SK-N-MC (cell line): ENCODE measurements at regions not wholly inside any gene's neighbourhood (a gene's known extent, or its start where the extent isn't known, plus 50 kb on each side); places are given as distances from the start of the nearest gene placed in this dataset.

Source experiments
- DNase-seq: peaks from one replicate; pipeline ENCODE4 v3.0.0-alpha.2; 2011; ENCODE audit warnings: low read depth, low spot score
- H3K27ac ChIP-seq: fragments of 200-600 bp; sonication (generic); 2 replicates; pipeline ENCODE4 v1.5.1; 2016; ENCODE audit warnings: mixed run types
- H3K36me3 ChIP-seq: fragments of 200-600 bp; sonication (generic); 2 replicates; pipeline ENCODE4 v1.6.1; 2017; ENCODE audit warnings: antibody characterized with exemption, low read length, mixed read lengths; ENCODE audit not compliant: insufficient read depth
- H3K4me3 ChIP-seq: fragments of 200-600 bp; sonication (generic); 2 replicates; pipeline ENCODE4 v1.5.1; 2016
- H3K9ac ChIP-seq: fragments of 200-600 bp; sonication (generic); 2 replicates; pipeline ENCODE4 v1.8.0; 2017; ENCODE audit warnings: mixed run types, mixed read lengths; ENCODE audit not compliant: insufficient read length
- H3K9me3 ChIP-seq: fragments of 200-600 bp; sonication (generic); 2 replicates; pipeline ENCODE4 v1.6.1; 2017; ENCODE audit warnings: low read depth, mild to moderate bottlenecking, antibody characterized with exemption, low read length, moderate library complexity, mixed read lengths
- EZH2 ChIP-seq: fragments of 200-600 bp; sonication (generic); IDR thresholded peaks from one replicate; pipeline ENCODE4 v1.6.1; 2017; ENCODE audit warnings: antibody characterized with exemption
- FOXP2 ChIP-seq: optimal IDR thresholded peaks from 2 replicates; pipeline ENCODE3; 2011; ENCODE audit warnings: mild to moderate bottlenecking, moderate library complexity; ENCODE audit not compliant: insufficient read depth; ENCODE audit errors: extremely low read length, control extremely low read depth
- POLR2AphosphoS5 ChIP-seq: IDR thresholded peaks from 2 replicates; pipeline ENCODE4 v1.6.1; 2012; ENCODE audit warnings: mild to moderate bottlenecking, low read depth, low read length, borderline replicate concordance

DNA sequence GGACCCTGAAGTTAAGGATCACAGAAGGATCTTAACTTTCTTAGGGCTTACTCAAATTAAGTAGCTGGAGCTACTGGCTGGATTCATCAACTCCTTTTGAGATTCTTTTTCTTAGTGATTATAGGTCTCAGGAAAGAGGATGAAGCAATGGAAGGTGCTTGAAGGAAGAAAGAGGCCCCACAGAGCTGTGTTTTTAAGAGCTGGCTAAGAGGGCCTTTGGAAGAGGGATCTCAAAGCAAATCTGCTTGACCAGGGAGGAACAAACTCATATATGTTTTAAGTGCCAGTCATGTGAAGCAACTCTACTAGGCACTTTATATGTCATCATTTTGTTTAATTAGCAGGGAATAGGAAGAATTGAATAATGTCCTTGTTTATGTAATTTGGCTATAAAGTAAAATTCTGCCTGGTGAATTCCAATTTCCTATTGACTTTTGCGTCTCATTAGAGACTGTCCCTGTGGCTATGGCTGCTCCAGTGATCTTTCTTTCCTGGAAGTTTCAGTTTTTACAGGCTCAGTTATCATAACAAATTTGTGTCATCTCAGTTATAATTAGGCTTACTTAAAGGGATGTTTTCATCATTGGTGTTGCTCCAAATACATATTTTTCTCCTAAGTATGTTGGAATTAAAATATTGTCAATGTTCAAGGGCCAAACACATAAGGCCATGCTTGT lies 222.8 kb upstream of the CITED2 start:
- Histone ChIP-seq H3K27ac (peak overlapping the region; percentile 96), H3K9ac (peak overlapping the region; percentile 51), H3K36me3 (no peaks in the 10 kb centered on the region), H3K4me3 (peak overlapping the region; percentile 53), H3K9me3 (no peaks in the 10 kb centered on the region)
- no peak for TF ChIP-seq FOXP2
- TF ChIP-seq EZH2, result no peak
- TF ChIP-seq POLR2AphosphoS5, result no peak
- no peak for DNase-seq

DNA sequence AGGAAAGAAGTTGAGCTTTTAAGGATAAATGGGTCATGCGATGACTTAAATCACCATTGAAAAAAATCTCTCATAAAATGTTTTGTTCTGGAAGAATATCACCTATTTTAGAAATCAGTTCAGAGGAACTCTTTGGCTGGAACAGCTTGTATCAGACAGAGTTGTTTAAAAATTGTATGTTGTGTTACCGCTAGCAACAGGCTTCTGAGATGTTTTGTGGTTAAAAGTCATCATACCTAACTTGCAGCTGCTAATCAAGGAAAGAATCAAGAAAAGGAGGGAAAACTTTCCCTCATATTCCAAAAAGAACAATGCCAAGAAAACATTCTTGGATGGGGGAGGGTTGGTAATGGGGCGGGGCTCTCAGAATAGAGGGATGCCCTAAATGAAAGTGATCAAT lies 220.7 kb upstream of the CITED2 start:
- Histone ChIP-seq H3K36me3 (no peaks in the 10 kb centered on the region), H3K9ac (no peak overlapping the region), H3K4me3 (no peak overlapping the region), H3K27ac (no peak overlapping the region), H3K9me3 (no peaks in the 10 kb centered on the region)
- DNase-seq, result no peak
- TF ChIP-seq POLR2AphosphoS5, result no peak
- no peak for TF ChIP-seq EZH2
- no peak for TF ChIP-seq FOXP2

DNA sequence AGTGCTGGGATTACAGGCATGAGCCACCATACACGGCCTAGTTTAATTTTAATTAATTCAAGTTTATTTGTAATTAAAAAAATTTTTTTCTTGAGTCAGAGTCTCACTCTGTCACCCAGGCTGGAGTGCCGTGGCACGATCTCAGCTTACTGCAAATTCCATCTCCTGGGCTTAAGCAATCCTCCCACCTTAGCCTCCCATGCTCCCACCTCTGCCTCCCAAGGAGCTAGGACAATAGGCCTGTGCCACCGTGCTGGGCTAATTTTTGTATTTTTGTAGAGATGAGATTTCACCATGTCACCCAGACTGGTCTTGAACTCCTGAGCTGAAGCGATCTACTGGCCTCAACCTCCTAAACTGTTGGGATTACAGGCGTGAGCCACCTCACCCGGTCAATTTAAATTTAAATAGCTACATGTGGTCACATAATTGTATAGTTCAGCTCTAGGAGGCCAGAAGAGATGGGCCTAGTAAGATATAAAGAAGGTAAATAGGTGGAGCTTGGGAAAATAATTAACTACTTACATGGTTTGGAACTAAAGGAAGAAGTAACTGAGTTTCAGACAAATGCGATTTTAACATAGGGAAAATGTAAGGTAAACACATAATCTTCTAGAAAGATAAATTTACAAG lies 220.0 kb upstream of the CITED2 start:
- Histone ChIP-seq H3K9me3 (no peaks in the 10 kb centered on the region), H3K4me3 (no peak overlapping the region), H3K36me3 (no peaks in the 10 kb centered on the region), H3K9ac (no peak overlapping the region), H3K27ac (no peak overlapping the region)
- DNase-seq, result no peak
- no peak for TF ChIP-seq FOXP2
- TF ChIP-seq EZH2, result no peak
- no peak for TF ChIP-seq POLR2AphosphoS5

- H3K27ac ChIP-seq, result no peak overlapping the region
These were observed 218.6 kb upstream of the CITED2 start for GRCh38 chr6:139593081-139593480.

GRCh38 chr6:139592011-139592410 lies 217.6 kb upstream of the CITED2 start:
- Histone ChIP-seq H3K9me3 (no peaks in the 10 kb centered on the region), H3K4me3 (no peak overlapping the region), H3K9ac (peak overlapping the region; percentile 43), H3K36me3 (no peaks in the 10 kb centered on the region), H3K27ac (no peak overlapping the region)
- no peak for DNase-seq
- TF ChIP-seq EZH2 (no peak), POLR2AphosphoS5 (no peak), FOXP2 (no peak)

More at GRCh38 chr6:139593081-139593480, 218.6 kb upstream of the CITED2 start:
- H3K4me3 ChIP-seq, result no peak overlapping the region
- H3K36me3 ChIP-seq, result no peaks in the 10 kb centered on the region
- TF ChIP-seq POLR2AphosphoS5, result no peak
- no peak for TF ChIP-seq FOXP2
- DNase-seq, result no peak
- no peaks in the 10 kb centered on the region for H3K9me3 ChIP-seq
- no peak overlapping the region for H3K9ac ChIP-seq

DNA sequence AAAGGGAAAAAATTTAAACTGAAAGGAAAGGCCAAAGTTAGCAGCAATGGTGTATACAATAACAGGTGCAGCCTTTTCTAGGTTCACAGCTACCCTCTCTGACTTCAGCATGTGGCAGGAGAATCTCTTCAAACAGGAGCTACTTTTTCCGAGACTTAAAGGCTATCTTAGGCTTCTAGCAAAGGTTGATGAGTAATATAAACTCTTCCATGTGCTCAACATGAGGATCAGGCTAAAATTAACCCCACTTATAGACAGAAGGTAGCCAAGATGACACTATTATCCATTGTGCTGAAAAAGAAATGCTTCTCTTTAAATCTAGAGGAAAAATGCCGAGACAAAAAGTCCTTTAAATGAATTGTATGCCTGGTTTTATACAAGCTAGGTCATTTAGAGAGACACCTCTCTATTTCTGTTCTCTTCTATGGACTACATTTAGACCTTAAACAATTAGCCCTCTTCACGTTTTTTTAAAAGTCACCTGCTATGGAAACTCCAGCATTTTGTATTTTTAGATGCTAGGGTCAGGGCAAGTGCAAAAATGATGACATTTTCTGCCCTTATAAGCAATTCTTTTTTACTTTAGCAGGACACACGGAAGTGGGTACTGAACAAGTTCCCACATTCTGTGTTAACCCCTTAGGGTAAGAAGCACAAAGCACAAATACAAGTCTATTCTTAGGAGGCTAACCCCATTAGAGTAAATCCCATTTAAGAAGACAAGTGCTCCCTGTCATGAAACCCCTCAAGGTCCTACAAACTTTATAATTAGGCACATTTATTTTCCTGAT lies 216.8 kb upstream of the CITED2 start:
- no peaks in the 10 kb centered on the region for H3K36me3 ChIP-seq
- no peak overlapping the region for H3K9ac ChIP-seq
- H3K4me3 ChIP-seq, result no peak overlapping the region
- TF ChIP-seq EZH2, result no peak
- TF ChIP-seq FOXP2, result no peak
- TF ChIP-seq POLR2AphosphoS5, result no peak
- H3K9me3 ChIP-seq, result no peaks in the 10 kb centered on the region
- no peak overlapping the region for H3K27ac ChIP-seq
- no peak for DNase-seq

- no peak for DNase-seq
- TF ChIP-seq EZH2 (no peak), POLR2AphosphoS5 (no peak), FOXP2 (no peak)
- no peak overlapping the region for H3K27ac ChIP-seq
- no peak overlapping the region for H3K9ac ChIP-seq
- no peaks in the 10 kb centered on the region for H3K9me3 ChIP-seq
- no peaks in the 10 kb centered on the region for H3K36me3 ChIP-seq
- H3K4me3 ChIP-seq, result no peak overlapping the region
These were observed 215.8 kb upstream of the CITED2 start for GRCh38 chr6:139590206-139590605.
